Activated T-cell treated with anti-CD3 and anti-CD28 coated beads, Interleukin-2, amount 50 U/mL, for 72 hours (primary cell): ENCODE measurements at regions not wholly inside any gene's neighbourhood (a gene's known extent, or its start where the extent isn't known, plus 50 kb on each side); places are given as distances from the start of the nearest gene placed in this dataset.

Experiments used
- ATAC-seq, 2 donors: fragments of 150-1000 bp; cut with Tn5 transposase; replicated peaks in 1 of 2; 2 replicates each; pipeline ENCODE4 v1.10.0; 2021; ENCODE audit warnings: moderate library complexity in 2 of 2, mild to moderate bottlenecking in 1 of 2
- DNase-seq, 2 donors: peaks; one replicate each; pipeline ENCODE4 v3.0.0; 2021 to 2022; ENCODE audit warnings: mixed read lengths in 1 of 2
- H3K27ac Mint-ChIP-seq: one replicate; pipeline ENCODE4 v1.8.0; 2022; ENCODE audit warnings: mild to moderate bottlenecking, moderate library complexity, mixed read lengths
- H3K27me3 Mint-ChIP-seq: one replicate; pipeline ENCODE4 v1.8.0; 2022; ENCODE audit warnings: low read depth, mixed read lengths
- H3K36me3 Mint-ChIP-seq, 2 donors: one replicate each; pipeline ENCODE4 v1.8.0; 2022; ENCODE audit warnings: mixed read lengths in 2 of 2, mild to moderate bottlenecking in 1 of 2; ENCODE audit not compliant: insufficient read depth in 2 of 2
- H3K4me1 Mint-ChIP-seq: one replicate; pipeline ENCODE4 v1.8.0; 2022; ENCODE audit warnings: low read depth, mixed read lengths
- H3K4me3 Mint-ChIP-seq, 2 donors: one replicate each; pipeline ENCODE4 v1.8.0; 2022; ENCODE audit warnings: mild to moderate bottlenecking in 2 of 2, mixed read lengths in 2 of 2, moderate library complexity in 2 of 2
- H3K9me3 Mint-ChIP-seq, 2 donors: one replicate each; pipeline ENCODE4 v1.8.0; 2022; ENCODE audit warnings: mixed read lengths in 2 of 2

DNA sequence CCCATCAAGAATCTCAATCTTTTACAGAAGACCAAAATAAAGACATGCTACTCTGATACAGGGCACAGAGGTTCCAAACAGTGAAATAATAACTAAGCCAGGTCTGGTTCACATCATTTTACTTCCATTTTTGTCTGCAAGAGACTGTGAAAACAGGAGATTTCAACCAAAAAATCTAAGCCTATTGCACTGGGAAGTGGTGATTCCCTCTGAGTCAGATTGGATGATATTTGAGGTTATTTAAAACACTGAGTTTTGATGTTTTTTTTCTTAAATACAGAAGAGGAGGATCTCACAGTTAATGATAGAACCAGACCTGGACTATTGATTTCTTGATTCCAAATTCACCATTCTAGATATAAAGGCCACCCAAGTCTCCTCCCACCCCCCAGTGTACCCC is 117.3 kb upstream of the FAM20A start:
- no peak for DNase-seq
- no peak for ATAC-seq
- Mint-ChIP-seq H3K4me1 (no peaks in the 10 kb centered on the region), H3K27ac (no peak overlapping the region), H3K9me3 (no peaks in the 10 kb centered on the region), H3K27me3 (peaks cover 23% of the 10 kb centered on the region), H3K4me3 (no peak overlapping the region), H3K36me3 (no peaks in the 10 kb centered on the region)

DNA sequence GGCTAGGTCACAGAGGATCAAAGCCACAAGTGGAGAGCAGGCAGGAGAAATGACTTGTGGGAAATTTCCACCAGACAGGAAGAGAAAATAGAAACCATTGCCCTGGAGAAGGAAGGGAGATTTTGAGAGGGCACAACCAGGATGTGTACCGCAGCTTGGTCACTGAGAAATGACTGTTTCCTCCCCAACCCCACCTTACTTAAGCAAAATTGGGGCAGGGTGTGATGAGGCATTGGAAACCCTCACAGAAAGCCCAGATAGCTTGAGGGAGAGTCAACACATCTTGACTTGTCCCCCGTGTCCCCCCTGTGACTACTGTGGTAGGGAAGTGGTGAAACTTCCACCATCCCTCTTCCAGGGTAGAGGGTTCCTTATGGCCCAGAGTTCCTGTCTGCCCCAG is 113.5 kb upstream of the FAM20A start:
- ATAC-seq: no peak
- Mint-ChIP-seq H3K9me3 (no peaks in the 10 kb centered on the region), H3K36me3 (no peaks in the 10 kb centered on the region), H3K4me3 (no peak overlapping the region), H3K4me1 (no peaks in the 10 kb centered on the region), H3K27me3 (peaks cover 24% of the 10 kb centered on the region), H3K27ac (no peak overlapping the region)
- no peak for DNase-seq

DNA sequence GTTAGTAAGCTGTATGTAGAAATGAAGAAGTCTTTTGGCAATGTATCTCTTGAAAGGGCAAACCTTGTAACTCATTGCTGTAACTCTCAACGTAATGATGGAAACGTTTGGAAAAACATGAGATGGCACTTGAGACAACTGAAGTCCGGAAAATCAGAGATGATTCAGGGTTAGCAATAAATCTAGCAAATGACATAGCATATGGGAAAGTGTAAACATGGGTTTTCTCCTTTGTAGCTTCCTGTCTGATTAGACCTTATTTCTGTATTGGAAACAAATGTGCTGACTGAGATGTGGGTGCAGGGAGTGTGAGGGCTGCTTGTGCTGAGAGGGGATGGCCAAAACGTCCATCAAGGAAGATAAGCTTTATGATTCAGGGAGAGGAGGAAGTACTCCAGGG is 110.7 kb upstream of the FAM20A start:
- no peaks in the 10 kb centered on the region for H3K36me3 Mint-ChIP-seq
- no peak overlapping the region for H3K4me3 Mint-ChIP-seq
- H3K27me3 Mint-ChIP-seq: peaks cover 15% of the 10 kb centered on the region
- H3K9me3 Mint-ChIP-seq: no peaks in the 10 kb centered on the region
- no peaks in the 10 kb centered on the region for H3K4me1 Mint-ChIP-seq
- ATAC-seq: no peak
- no peak for DNase-seq
- H3K27ac Mint-ChIP-seq: no peak overlapping the region

DNA sequence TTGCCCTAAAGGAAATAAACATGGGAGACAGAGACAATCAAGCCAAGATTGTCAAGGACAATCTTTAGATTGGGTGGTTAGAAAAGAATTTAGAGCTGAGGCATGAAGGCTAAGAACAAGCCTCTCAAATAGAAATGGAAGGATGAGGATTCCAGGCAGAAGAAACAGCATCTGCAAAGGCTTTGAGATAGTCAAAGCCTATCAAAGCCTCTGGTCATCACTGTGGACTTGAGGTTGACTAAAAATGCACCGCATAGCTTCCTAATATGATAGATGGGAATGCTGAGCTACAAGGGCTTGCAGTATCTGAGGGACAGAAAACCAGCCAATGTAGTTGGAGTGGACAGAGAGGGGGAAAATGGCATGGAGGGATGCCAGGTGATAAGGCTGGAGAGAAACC is 109.8 kb upstream of the FAM20A start:
- DNase-seq: no peak
- H3K9me3 Mint-ChIP-seq: no peaks in the 10 kb centered on the region
- H3K27ac Mint-ChIP-seq: no peak overlapping the region
- ATAC-seq: no peak
- H3K4me3 Mint-ChIP-seq: no peak overlapping the region
- H3K27me3 Mint-ChIP-seq: peaks cover 10% of the 10 kb centered on the region
- no peaks in the 10 kb centered on the region for H3K4me1 Mint-ChIP-seq
- H3K36me3 Mint-ChIP-seq: no peaks in the 10 kb centered on the region

DNA sequence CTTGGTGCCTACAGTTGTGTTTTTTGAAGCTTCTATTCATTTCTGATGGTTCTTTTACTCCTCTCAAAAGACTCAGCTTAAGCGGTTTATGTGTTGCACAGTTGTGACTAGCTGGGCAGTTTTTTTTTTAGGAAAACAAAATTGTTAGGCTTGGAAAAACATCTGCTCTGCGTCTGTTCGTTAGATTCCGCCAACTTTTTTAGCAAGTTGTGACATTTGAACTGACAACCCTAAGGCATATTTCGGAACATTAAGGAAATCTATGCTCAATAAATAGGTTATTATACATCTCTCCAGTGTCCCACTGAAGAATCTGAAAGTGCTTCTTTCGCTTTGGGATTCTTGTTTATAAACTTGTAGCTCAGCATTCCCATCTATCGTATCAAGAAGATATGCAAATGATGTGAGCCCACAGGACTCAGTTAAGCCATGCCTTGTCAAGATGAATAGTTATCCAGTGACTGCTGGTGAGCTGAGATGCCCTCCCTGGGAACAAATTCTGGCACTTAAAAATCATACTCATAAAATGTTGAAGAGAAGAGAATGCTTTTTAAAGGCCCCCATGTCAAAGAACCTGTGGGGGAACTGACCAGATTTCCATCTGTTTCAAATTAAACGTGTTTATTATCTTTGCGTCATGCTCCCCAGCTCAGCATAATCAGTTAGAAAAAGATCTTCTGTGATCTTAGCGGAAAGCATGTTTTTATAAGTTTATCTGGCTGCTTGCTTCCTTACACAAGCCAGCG is 109.0 kb upstream of the FAM20A start:
- Mint-ChIP-seq H3K4me3 (no peak overlapping the region), H3K27ac (no peak overlapping the region), H3K36me3 (no peaks in the 10 kb centered on the region), H3K27me3 (peaks cover 10% of the 10 kb centered on the region), H3K9me3 (no peaks in the 10 kb centered on the region), H3K4me1 (no peaks in the 10 kb centered on the region)
- ATAC-seq (no peak), DNase-seq (no peak)

DNA sequence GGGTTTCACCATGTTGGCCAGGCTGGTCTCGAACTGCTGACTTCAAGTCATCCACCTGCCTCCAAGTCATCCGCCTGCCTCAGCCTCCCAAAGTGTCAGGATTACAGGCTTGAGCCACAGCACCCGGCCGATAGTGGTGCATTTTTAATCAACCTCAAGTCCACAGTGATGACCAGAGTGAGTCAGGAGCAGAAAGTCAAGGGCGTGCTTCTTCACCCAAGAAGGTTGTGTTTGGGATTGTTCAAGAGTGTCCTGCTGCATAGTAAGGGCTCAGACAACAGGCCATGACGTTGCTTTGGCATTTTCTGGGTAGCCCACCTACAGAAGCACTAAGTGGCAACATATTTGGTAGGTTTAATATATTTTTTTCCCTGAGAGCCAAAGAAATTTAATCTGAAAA is 108.3 kb upstream of the FAM20A start:
- DNase-seq (no peak), ATAC-seq (no peak)
- Mint-ChIP-seq H3K27ac (no peak overlapping the region), H3K9me3 (no peaks in the 10 kb centered on the region), H3K27me3 (peaks cover 10% of the 10 kb centered on the region), H3K4me1 (no peaks in the 10 kb centered on the region), H3K4me3 (no peak overlapping the region), H3K36me3 (no peaks in the 10 kb centered on the region)

DNA sequence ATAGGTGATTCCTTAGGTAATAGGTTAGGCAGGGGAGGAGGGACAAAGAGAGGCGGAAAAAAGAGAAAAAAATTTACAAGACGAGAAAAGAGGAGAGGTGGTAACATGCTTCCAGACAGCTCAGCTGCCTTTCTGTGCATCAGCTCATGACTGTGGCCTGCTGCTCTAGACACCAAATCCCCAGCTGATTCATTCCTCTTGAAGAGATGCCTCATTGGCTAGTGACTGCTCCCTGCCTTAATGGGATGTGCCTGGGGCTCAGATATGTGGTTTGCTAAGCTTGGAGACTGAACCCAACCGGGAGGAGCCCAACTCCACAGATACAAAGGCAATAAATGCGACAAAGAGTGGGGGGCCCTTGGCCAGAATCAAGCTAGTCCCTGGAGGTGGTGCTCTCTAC is 105.9 kb upstream of the FAM20A start:
- no peak for ATAC-seq
- H3K4me1 Mint-ChIP-seq: no peaks in the 10 kb centered on the region
- no peaks in the 10 kb centered on the region for H3K36me3 Mint-ChIP-seq
- H3K27me3 Mint-ChIP-seq: peaks cover 17% of the 10 kb centered on the region
- DNase-seq: no peak
- H3K27ac Mint-ChIP-seq: no peak overlapping the region
- H3K9me3 Mint-ChIP-seq: no peaks in the 10 kb centered on the region
- no peak overlapping the region for H3K4me3 Mint-ChIP-seq

DNA sequence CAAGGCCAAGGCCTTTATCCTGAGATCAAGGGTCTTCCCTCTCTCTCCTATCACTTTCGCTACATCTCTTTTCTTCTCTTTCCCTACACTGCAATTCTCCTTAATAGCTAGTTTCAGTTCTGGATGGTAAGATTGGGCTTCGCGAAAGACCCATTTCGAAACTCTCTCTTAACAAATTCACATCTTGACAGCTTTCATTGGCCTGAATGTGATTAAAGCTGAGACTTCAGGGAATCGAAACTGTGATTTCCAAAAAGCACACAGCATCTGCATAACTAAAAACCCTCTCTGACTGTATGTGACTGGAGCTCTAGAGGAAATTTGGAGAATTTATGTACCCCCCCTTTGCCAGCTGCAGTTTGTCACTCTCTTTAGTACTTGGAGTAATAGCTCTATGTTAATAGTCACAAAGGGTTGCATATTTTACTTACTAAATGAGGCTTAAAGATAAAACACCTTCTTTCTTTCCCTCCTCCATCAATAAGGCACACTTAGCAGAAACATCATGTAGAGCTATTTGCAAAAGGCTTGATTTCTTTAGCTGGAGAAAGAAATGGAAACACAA is 105.3 kb upstream of the FAM20A start:
- Mint-ChIP-seq H3K27me3 (peaks cover 14% of the 10 kb centered on the region), H3K4me3 (no peak overlapping the region), H3K27ac (no peak overlapping the region), H3K9me3 (no peaks in the 10 kb centered on the region), H3K4me1 (no peaks in the 10 kb centered on the region), H3K36me3 (no peaks in the 10 kb centered on the region)
- ATAC-seq: no peak
- DNase-seq: no peak

DNA sequence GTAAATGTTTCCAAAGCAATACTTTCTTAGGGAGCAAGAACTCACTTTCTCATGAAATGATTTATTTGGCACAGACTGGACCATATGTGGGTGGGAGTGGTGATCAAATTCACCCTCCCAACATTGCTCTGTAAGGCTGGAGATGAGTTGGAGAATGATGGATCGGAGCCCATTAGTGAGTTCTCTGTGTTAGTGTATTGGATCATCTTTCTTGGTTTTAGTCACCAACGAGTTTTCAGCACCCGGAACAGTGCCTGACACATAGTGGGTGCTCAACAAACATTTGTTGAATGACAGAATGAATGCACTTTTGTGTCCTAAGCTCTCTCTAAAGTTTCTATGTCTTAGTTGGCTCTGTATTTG is 104.5 kb upstream of the FAM20A start:
- no peak for ATAC-seq
- Mint-ChIP-seq H3K36me3 (no peaks in the 10 kb centered on the region), H3K4me3 (no peak overlapping the region), H3K4me1 (no peaks in the 10 kb centered on the region), H3K27ac (no peak overlapping the region), H3K27me3 (peaks cover 7% of the 10 kb centered on the region), H3K9me3 (no peaks in the 10 kb centered on the region)
- DNase-seq: no peak

DNA sequence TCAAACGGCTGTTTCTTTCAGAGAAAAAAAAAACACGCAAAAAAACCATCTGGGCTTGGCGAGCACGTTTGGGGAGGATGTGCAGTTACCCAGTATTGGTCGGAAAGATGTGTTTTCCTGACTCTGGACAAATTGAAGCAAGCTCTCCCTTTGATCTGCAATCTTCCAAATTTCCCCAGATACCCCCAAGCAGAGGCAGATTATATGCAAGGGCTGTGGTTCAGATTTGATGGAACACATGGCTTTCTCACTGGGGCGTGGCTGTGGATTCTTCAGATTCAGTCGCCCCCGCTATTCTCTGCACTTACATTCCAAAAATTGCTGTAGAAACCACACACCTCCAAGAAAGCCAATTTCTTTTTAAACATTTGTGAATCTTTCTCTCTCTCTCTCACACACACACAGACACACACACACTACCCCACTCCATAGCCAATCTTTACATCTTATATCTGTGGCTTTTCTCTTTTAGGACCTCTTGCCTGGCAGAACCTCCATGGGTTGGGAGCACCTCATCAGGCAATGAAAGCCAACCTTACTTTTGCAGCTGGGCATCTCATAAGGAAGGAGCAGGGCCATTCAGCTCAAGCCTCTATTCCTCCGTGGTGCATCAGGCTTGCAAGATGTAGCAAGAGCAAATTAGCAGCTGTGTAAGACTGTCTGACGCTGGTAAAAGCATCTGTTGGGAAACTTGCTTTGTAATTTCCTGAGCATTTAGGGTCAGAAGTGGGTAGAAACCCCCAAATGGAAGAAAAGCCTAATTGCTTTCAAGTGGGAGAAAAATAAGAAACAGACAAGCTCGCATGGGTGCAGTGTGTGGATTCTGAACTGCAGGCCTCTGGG is 103.9 kb upstream of the FAM20A start:
- no peak for DNase-seq
- no peaks in the 10 kb centered on the region for H3K4me1 Mint-ChIP-seq
- no peaks in the 10 kb centered on the region for H3K36me3 Mint-ChIP-seq
- H3K27me3 Mint-ChIP-seq: peaks cover 7% of the 10 kb centered on the region
- H3K9me3 Mint-ChIP-seq: no peaks in the 10 kb centered on the region
- no peak overlapping the region for H3K4me3 Mint-ChIP-seq
- ATAC-seq: no peak
- H3K27ac Mint-ChIP-seq: no peak overlapping the region

DNA sequence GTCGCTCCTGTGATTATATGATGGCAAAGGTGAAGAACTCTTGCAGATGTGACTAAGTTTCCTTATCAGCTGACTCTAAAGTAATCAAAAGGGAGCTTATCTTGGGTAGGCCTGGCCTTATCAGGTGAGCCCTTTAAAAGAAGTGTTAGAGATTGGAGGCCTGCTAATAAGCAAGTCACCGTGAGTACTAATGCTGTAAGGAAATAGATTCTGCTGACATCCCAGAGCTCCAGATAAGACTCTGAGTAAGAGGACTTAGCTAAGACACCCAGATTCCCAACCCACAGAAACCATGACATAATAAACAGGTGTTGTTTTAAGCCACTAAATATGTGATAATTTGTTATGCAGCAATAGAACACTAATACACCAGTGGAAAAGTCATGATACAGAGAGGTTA is 99.9 kb upstream of the FAM20A start:
- ATAC-seq: no peak
- H3K4me1 Mint-ChIP-seq: no peaks in the 10 kb centered on the region
- peaks cover 7% of the 10 kb centered on the region for H3K27me3 Mint-ChIP-seq
- no peaks in the 10 kb centered on the region for H3K9me3 Mint-ChIP-seq
- DNase-seq: no peak
- no peak overlapping the region for H3K27ac Mint-ChIP-seq
- no peaks in the 10 kb centered on the region for H3K36me3 Mint-ChIP-seq
- H3K4me3 Mint-ChIP-seq: no peak overlapping the region

DNA sequence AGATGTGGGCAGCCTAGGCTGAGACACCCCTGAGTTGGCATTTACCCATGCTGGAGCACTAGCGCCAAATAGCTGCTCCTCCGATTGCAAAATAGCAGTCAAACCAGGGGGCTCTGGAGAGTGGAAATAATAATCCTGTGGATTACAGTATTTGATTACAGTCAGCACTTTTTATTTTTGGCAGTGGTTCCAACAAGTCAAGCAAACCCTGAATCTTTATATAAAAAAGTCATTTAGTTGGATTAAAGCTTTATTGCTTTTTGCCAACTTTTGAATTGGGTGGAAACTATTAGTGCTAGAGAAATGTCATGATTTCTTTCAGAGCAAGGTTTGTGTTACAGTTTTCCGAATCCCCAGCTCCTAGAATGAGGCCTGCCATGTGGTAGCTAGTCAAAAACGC is 99.3 kb upstream of the FAM20A start:
- Mint-ChIP-seq H3K4me1 (no peaks in the 10 kb centered on the region), H3K27me3 (peaks cover 7% of the 10 kb centered on the region), H3K36me3 (no peaks in the 10 kb centered on the region), H3K4me3 (no peak overlapping the region), H3K27ac (no peak overlapping the region), H3K9me3 (peaks cover 0 to 2% of the 10 kb centered on the region in 2 donors)
- DNase-seq (no peak), ATAC-seq (no peak)

DNA sequence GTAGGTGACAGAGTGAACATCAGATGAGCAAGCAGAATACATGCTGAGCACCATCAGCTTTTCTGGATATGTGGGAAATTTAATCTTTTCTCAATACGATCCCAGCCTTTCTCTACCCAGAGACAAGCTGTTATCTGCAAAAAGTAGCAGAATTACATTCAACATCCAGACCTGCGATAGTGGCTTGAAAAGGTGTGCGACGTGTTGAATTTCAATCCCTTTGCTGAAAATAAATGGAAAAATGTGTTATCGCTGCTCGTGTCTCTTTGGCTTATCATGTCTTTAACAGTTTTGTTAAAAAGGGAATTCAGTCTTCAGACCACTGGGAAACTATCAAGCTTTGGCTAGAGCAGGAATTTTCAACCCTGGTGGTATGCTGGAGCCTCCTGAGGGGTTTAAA is 98.8 kb upstream of the FAM20A start:
- peaks cover 0 to 2% of the 10 kb centered on the region in 2 donors for H3K9me3 Mint-ChIP-seq
- H3K27me3 Mint-ChIP-seq: peaks cover 7% of the 10 kb centered on the region
- no peaks in the 10 kb centered on the region for H3K4me1 Mint-ChIP-seq
- no peaks in the 10 kb centered on the region for H3K36me3 Mint-ChIP-seq
- H3K27ac Mint-ChIP-seq: no peak overlapping the region
- no peak overlapping the region for H3K4me3 Mint-ChIP-seq
- no peak for ATAC-seq
- no peak for DNase-seq
